ENCODE measurements at regions not wholly inside any gene's neighbourhood (a gene's known extent, or its start where the extent isn't known, plus 50 kb on each side); places are given as distances from the start of the nearest gene placed in this dataset.
"Not testable (repeated sequence)": the region's sequence is repeated elsewhere in the genome, so short reads cannot be mapped to it uniquely, and the experiment has no call there.

- DNase-seq (ENCODE audit: low read depth), result not testable (repeated sequence)
Observed at GRCh38 chr6:125591796-125592195, 157.6 kb upstream of the HEY2 start.

DNA sequence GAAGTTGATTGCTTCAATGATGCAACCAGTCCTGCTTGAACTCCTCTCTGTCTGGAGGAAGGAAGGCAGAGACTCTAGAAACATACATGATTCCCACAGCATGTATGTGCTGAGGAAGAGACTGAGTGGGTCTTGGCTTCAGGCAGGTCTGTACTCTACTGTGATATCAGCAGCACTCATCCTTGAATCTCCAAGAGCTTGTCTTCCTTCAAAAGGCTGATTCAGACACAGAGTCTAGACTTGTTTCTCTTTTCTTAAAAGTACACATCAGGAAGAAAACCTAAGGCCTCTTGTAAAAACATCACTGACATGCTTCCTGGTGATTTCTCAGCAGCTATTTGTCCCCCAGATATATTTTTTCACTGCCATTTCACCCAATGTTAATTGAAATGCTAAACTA, 155.7 kb upstream of the HEY2 start:
- no peak for DNase-seq (ENCODE audit: low read depth)

- DNase-seq (ENCODE audit: low read depth), result no peak
Observed at GRCh38 chr6:125596020-125596419, 153.4 kb upstream of the HEY2 start.

DNA sequence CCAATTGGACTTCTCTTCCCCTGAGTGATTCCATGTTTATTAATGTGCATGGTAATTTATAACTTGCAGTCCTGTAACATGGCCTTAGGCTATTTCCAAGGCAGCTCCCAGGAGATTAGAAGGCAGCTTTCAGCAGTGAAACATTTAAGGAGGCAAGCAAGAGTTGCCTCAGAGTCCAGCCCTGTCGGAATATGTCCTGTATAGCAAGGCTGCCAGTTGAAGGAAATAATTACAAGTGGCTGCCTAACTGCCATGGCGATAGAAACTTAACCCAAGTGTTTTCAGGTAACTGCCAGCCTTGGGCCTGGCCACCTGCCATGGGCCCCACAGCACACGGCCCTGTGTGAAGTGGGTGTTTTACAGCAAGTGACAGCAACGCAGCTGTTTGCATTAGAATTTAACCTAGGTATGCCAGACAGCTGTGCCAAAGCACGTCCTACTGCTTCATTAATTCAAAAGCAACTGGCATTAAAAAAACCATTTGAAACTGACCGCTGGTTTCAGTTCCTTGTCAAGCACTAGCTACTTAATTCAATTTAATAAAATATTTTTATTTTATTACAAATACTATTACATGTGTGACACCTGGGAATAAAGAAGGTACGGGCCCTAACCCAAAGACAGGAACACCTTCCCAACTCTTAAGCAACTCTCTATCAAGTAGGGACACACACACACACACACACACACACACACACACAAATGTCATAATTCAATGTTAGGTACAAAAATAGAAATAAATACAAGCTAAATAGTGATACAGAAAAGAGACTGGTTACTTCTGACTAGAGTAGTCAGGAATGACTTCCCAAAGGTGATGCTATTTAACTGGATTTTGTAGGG, 151.8 kb upstream of the HEY2 start:
- peak; percentile 86 for DNase-seq (ENCODE audit: low read depth)

- DNase-seq (ENCODE audit: low read depth), result peak; percentile 90
Observed at GRCh38 chr6:125598422-125598821, 151.0 kb upstream of the HEY2 start.

GRCh38 chr6:125604257-125604656, 145.2 kb upstream of the HEY2 start:
- DNase-seq (ENCODE audit: low read depth), result no peak

DNA sequence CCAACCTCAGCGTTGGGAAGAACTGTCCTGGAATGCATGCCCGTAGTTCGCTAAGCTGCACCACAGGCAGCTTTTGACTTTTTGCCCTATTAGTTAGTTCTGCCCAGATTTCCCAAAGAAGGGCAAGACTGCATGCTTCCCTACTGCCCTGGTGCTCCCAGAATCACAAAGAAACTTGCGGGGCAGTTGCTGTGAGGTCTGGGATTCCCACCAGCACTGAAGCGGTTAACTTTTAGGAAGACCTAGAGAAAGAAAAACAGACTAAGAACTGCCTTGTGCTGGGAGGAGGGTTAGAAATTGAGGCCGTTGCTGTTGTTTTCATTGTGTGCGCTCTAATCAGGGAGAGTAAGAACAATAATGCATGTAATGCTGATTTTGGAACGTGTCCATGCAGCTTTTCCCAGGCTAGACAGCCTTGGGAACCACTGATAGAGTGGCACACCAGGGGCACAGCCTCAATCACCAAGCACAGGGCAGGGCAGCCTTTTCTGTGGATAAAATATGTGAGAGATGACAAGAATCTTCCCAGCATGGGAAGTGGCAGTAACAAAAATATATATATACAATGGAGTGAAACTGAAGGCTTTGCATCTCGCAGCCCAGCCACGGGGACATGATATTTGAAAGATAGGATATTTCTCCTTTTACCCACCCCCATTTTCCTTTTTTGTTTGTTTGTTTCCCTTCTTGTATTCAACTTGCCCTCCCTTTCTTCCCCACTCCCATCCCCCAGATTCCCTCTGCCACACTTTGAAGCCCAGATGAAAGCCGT, 137.7 kb upstream of the HEY2 start:
- DNase-seq (ENCODE audit: low read depth), result peak; percentile 24

DNA sequence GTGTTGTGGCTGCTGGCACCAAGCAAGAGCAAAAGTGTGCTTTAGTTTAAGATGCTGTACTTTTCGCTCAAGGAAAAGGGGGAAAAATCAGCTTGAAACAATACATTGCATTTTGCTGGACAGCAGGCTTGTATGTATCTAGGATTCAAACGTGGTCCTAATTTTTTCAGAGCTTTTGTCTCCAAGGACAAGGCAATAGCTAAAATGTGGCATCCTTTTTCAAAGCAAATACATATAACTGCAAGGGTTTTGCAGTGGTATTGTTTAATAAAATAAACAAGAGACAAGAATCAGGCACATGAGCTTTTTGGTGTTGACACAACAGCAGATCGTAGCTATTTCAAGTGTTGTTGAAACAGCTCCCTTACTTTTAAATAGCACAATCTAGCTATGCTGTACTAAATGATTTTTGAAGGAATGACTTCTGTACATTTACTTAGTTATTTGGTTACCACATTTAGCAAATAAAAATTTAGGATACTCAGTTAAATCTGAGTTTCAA, 137.0 kb upstream of the HEY2 start:
- no peak for DNase-seq (ENCODE audit: low read depth)

DNA sequence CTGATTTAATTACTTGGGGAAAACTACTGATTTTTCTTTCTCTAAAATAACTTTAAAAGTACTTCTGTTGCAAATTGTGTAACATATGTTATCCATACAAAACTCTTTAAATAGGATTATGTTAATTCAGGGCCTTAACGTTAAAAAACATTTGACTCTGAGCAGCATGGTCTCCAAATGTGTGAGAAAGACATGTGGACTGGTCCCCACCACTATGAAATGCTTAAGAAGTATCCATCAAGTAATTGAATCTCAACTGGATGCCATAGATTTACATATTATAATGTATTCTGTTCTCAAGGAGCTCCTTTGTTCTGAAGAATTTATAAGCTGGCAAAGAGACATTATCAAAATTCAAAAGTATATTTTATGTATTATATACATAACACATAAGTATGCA, 130.8 kb upstream of the HEY2 start:
- DNase-seq (ENCODE audit: low read depth), result no peak

DNA sequence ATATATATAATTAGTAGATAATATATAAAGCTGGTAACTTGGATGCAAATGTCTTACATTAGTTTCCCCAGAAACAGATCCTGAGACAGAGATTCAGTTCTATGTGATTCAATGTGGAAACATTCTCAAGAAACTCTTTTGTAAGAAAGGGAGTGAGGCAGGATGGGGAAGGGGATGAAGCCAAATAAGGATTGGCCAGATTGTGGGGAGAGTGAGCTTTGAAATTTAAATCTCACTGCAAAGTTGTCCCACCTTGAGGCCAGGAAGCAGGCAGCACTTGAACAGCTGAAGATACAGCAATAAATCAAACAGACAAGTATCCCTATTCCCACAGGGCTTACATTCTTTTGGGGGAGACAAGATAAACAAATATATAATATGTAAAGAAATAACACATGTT, 126.3 kb upstream of the HEY2 start:
- no peak for DNase-seq (ENCODE audit: low read depth)

- DNase-seq (ENCODE audit: low read depth), result no peak
Observed at GRCh38 chr6:125631165-125631564, 118.3 kb upstream of the HEY2 start.

- DNase-seq (ENCODE audit: low read depth), result not testable (repeated sequence)
Observed at GRCh38 chr6:125636011-125636410, 113.4 kb upstream of the HEY2 start.

GRCh38 chr6:125636671-125637070, 112.8 kb upstream of the HEY2 start:
- no peak for DNase-seq (ENCODE audit: low read depth)

DNA sequence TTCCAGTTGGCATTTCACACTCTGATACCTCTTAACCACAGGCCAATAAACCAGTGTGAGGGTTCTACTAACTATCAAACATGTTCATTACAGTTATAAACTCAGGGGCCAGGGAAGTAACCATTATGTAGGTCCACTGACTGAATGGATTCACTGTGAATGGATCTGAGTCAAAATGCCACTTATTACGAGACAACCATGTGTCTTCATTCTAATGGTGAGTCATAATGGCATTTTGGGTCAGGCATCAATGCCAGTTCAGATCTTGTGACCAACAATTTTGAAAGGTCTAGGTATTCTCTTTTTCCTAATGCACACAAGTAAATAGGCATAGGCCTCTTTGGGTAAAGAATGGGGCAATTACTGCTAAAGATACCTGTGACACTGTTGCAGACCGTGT, 112.2 kb upstream of the HEY2 start:
- DNase-seq (ENCODE audit: low read depth), result no peak

DNA sequence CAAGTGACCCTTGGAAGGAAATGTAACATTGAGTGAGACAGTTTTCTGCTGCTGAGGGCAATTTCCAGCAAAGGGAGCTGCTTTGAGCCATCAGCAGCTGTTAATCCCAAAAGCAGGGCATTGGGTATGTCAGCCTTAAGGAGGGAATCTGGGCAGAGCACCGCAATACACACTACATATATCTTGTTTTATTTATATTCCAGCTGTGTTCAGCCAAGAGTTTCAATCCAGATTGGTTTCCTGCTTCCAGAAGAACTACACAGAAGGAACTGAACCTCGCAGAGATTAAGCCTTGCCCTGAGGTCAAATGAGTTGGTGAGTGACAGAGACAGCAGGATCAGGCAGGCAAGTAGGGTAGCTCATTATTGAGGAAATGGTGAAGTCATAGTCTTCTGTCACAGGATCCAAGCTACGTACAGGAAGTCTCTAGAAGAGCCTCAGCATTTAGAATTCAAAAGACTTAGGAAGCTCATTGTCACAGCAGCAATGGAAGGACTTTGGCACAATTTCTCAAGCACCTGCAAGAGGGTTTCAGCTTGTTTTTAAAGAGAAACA, 109.9 kb upstream of the HEY2 start:
- DNase-seq (ENCODE audit: low read depth), result no peak

DNA sequence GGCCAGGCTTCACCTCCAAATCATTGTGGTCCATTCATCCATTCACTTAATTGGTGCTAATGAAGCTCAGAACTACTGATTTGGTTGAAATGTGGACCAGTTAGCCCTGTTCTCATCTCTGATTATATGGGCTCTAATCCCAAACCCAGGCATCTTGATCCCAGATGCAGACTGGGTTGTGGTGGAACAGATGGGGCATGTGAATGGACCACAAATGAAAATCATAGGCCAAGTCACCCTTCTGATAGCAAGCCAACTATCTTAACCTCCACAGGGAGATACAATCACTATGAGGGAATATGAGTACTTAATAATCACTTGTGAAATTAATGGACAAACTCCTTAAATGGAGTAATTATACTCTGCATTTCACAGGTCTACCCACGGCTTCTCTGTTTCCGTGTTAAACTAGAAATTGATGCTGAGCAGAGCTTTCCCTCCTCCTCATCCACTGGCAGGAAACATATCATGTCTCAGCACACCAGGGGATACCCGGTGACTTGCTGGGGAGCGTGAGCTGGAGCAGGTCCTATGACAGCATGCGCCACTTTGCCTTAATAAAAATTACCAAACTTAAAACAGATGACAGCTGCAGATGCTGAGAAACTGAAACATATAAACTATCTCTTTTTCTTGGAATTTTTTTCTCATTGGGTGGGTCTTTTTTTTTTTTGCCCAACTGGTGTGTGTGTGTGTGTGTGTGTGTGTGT, 108.8 kb upstream of the HEY2 start:
- no peak for DNase-seq (ENCODE audit: low read depth)

DNA sequence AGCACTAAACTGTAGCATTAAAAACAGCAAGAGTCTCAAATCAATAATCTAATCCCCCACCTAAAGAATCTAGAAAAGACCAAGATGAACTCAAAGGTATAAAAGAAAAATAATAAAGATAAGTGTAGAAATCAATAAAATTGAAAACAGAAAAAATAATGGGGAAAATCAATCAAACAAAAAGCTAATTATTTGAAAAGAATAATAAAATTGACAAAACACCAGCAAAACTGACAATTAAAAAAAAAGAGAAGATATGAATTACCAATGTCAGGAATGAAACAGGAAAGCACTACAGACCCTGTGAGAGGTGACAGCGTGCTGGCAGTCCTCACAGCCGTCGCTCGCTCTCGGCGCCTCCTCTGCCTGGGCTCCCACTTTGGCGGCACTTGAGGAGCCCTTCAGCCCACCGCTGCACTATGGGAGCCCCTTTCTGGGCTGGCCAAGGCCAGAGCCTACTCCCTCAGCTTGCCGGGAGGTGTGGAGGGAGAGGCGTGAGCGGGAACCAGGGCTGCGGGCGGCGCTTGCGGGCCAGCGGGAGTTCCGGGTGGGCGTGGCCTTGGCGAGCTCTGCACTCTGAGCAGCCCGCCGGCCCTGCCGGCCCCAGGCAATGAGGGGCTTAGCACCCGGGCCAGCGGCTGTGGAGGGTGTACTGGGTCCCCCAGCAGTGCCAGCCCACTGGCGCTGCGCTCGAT, 105.3 kb upstream of the HEY2 start:
- DNase-seq (ENCODE audit: low read depth), result not testable (repeated sequence)

GRCh38 chr6:125647391-125647790, 102.0 kb upstream of the HEY2 start:
- DNase-seq (ENCODE audit: low read depth), result no peak

- DNase-seq (ENCODE audit: low read depth), result not testable (repeated sequence)
Observed at GRCh38 chr6:125653752-125654151, 95.7 kb upstream of the HEY2 start.

GRCh38 chr6:125655511-125655910, 93.9 kb upstream of the HEY2 start:
- no peak for DNase-seq (ENCODE audit: low read depth)

DNA sequence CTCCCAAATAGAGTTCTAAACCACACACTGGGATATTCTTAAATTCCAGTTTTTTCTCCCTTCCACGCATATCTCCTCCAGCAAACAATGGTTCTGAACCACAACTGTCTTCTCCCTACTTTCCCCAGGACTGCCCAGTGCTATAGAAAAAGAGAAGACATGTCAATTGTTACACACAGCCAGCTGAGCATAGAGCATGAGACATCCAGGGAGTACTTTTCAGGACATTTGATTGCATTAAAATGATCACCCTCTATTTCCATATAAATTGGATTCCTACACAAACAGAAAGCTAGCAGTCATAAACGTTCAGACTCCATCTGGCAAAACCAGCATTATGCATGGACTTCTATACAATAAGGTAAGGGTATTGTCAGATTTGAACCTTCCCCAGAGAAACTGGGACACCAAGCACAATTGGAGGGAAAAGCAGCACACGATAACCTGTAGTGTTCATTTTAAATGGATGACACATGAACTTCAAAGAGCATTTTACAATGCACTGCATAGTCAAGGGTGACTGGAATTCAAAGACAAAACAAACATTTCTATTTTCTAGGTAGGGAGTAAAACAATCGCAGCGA, 93.1 kb upstream of the HEY2 start:
- no peak for DNase-seq (ENCODE audit: low read depth)

Data from M059J (cell line).